M059J (cell line): ENCODE measurements at regions not wholly inside any gene's neighbourhood (a gene's known extent, or its start where the extent isn't known, plus 50 kb on each side); places are given as distances from the start of the nearest gene placed in this dataset.
"Not testable (repeated sequence)": the region's sequence is repeated elsewhere in the genome, so short reads cannot be mapped to it uniquely, and the experiment has no call there.

Experiments
- DNase-seq: peaks from one replicate; pipeline ENCODE4 v3.0.0-alpha.2; 2012; ENCODE audit warnings: low read depth

DNA sequence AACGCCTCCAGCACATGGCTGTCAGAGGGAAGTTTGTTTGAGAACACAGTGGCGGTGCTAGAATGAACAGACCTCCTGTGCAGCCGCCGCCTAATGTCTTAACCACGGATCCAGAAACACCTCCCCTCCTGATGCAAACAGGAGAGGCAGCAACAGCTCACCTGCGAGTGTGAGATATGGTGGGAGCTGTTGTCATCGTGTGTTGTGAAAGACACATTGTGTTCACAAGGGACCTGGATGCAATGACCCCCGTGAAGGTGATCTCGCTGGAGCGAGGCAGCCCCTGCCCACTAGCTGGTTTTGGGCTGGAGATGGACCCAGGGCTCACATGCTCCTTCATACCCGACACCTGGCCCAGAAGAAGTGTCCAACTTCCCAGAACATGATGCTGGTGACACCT is 315.3 kb upstream of the C1orf174 start:
- DNase-seq, result no peak

DNA sequence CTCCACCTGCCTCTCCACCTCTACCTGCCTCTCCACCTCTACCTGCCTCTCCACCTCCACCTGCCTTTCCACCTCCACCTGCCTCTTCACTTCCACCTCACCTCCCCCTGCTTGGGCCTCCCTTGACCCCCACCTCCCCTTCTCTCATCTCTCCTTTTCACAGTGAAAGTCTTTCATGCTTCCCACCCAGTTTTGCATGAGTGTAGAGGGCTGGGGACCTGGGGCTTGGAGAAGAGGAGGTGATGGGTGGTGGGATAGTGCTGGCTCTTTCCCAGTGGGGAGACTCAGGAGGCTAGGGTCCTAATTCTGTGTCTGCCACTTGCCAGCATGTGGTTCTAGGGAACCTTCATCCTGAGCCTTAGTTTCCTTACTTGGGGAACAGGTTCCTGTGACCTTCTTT is 316.2 kb upstream of the C1orf174 start:
- DNase-seq, result no peak

DNA sequence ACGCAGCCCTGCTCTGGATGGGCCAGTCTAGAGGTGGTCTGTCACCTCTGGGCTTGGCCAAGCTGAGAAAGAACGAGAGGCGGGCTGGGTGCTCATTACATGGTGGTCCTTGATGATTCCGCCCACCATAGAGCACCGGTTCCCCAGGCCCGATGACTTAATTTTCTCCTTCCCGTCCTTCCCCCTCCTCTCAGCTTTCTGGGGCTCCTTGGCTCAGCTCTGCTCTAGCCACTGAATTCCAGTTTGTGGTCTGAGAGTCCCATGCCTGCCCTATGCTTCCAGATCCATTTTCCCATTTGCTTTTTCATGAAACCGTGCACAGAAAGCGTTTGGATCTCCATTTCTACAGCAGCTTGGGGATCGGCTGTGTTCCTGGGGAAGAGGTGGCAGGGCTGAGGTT is 318.5 kb upstream of the C1orf174 start:
- no peak for DNase-seq

DNA sequence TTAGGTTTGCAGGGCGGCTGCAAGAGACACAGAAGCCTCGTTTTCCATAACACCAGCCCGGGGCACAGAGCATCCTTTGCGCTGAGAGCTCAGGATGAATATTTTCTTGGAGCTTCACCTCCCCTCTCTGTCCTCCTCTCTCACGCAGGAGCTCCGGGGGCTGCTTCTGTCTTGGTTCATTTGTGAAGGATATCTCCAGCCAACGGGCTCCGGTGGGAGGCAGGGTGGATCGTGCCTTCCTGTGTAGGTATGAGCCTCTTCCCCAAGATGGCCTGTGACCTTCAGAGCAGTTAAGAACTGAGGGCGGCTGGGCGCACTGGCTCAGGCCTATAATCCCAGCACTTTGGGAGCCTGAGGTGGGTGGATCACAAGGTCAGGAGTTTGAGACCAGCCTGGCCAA is 319.0 kb upstream of the C1orf174 start:
- DNase-seq, result no peak

DNA sequence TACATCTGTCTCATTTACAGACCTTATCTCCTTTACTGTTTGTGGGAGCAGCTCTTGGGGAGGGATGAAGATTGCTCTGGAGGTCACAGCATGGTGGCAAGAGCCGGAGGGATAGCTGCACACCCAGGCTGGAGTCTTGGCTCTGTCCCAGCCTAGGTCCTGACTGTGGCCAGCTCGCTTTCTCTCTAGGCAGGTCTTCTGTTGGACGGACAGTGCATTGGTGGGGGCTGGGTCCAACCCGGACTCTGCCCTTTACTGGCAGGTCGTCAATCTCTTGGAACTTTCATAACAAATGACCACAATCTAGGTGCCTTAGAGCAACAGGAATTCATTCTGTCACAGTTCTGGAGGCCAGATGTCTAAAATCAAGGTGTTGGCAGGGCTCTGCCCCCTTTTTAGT is 319.8 kb upstream of the C1orf174 start:
- DNase-seq, result no peak

DNA sequence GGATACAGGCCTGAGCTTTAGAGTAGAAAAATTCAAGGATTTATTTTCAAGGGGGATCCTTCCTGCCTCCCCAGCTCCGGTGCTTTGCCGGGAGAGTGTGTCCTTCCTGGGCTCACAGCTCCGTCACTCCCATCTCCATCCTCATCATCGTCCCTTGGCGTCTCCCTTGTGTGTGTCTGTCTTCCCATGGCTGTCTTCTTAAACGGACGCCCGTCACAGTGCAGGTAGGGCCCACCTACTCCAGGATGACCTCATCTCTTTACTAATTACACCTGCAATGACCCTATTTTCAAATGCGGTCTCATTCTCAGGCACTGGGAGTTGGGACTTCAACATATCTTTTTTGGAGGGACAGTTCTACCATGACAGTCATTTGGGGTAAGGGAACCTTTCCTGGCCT is 320.3 kb upstream of the C1orf174 start:
- no peak for DNase-seq

DNA sequence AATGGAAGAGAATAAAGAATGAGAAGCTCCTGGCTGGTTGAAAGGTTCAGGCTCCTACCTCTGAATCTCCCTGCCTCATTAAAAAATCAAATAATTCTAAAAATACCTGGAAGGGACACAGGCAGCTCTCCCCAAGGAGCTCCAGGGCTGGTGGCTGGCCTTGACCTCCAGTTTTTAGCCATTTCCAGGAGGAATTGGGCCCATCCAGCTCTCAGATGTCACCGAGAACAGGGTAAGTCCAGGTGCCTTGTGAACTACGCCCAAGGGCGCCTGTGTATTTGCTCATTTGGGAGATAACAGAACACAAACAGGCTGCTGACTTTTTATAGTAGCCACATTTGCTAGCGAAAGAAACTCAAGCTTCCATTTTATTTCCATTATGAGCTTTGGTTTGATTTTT is 321.0 kb upstream of the C1orf174 start:
- DNase-seq, result no peak

DNA sequence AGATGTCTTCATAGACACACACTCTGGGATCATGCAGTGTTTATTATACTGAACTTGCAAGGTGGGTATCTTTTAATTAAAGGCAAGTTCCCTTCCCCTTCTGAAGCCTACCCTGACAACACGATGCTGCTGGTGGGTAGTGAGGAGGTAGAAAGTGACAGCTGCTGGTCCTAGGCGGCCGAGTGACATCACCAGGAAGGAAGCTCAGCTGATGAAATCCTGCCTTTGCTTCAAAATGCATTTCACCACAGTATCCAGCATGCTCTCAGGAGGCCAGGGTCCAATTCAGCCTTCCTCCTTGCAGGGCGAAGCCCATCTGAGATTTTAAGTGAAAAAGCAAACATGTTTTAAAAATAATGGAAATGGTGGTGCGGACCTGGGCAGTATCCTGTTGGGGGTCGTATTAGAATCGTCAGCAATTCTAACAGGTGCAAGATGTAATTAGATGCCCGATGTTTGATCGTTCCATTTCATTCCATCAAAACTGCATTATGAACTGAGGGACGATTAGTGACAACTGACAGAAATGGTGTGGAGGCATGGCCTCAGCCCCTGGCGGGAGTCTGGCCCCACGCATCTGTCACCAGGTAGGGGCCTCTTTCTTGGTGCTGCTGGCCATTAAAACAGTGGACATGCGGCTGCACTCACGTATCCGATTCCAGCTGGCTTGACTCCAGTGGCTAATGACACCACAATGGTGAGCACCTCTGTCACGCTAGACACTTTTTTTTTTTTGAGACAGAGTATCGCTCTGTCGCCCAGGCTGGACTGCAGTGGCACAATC is 324.8 kb upstream of the C1orf174 start:
- DNase-seq, result no peak

DNA sequence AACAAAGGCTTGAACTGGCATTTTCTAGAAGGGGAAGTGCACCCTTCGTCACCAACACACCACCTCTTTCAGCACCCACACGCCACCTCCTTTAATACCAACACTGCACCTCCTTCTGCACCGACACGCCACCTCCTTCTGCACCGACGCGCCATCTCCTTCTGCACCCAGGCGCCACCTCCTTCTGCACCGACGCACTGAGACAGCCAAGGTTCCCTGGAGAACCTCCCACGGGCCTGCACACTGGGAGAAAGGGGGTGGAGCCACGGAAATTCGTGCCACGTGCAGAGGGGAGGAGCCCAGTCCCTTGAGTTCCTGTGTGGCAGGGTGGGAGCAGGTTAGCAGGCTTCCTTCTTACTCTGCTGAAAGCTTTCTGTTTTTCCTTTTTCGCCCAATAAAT is 327.9 kb upstream of the C1orf174 start:
- DNase-seq, result no peak

DNA sequence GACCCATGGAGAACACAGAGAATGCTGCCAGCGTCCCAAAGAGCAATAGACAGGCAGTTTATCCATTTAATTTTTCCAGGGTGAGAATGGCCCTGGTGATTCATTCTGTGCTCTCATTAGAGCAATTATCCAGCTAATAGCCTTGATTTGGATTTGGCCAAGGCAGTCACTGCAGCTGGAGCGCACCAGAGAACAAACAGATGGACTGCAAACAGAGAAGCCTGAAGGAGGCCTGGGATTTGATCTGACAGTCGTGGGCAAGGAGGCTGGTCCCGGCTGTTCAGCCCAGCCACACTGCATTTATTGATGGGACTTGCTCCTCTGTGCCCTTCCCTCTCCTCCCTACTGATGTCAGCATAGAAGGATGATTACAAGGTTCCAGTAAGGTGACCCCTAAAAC is 353.9 kb upstream of the C1orf174 start:
- DNase-seq, result no peak

DNA sequence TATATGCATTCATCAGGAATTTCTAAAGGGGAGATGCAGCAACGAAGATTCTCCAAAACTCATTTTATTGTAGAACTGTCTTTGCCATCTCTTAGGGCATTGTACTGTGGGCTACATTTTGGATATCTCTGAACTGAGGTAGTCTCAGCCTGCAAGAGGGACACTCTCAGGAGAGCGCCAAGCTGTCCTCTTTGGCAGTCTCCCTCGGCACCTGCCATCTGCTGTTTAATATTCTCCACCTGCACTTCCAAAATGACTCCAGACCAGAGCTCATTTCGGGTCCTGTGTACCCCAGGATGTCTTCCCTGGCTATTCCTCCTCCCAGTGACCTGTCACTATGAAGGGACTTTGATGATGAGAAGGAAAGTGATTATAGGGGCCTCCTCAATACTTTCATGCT is 356.3 kb upstream of the C1orf174 start:
- no peak for DNase-seq

DNA sequence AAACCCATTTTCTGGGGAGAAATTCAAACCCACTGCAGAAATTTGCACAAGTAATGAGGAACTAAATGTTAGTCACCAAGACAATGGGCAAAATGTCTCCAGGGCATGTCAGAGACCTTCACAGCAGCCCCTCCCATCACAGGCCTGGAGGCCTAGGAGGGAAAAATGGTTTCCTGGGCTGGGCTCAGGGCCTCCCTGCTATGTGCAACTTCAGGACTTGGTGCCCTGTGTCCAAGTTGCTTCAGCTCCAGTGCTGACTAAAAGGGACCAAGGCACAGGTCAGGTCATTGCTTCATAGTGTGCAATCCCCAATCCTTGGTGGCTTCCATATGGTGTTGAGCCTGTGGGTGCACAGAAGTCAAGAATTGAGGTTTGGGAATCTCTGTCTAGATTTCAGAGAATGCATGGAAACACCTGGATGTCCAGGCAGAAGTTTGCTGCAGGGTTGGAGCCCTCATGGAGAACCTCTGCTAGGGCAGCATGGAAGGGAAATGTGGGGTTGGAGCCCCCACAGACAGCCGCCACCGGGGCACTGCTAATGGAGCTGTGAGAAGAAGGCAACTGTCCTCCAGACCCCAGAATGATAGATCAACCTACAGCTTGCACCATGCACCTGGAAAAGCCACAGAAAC is 358.2 kb upstream of the C1orf174 start:
- DNase-seq, result not testable (repeated sequence)

DNA sequence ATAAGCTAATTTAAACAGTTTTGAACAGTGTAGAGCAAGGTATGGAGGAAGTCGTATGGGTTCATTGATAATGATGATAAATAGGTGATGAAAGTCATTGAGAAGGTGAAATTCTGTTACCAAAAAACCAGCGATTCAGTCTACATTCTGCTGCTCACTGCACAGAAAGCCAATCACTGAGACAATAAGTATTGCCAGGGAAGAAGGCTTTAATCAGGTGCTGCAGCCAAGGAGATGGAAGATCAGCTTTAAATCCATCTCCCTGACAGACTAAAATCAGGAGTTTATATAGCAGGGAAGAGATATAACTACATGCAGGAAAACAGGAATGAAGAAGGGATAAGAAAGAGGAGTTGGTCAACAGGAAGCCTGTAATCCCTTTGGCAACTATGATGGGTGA is 361.3 kb upstream of the C1orf174 start:
- no peak for DNase-seq

DNA sequence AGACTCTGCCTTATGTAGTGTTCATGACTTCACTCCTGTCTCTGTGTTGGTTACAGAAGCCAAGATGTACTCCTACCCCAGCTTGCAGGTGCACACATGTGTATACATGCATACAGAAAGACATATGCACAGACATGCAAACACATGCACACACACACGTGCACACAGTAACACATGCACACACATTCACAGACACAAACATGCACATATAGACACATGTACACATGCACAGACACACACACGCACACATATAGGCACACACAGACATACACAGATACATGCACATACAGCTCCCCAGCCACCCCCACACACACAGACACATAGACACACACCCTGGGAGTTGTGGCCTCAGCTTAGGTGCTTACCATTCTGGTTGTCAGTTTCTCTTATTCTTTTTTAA is 362.6 kb upstream of the C1orf174 start:
- DNase-seq, result no peak

DNA sequence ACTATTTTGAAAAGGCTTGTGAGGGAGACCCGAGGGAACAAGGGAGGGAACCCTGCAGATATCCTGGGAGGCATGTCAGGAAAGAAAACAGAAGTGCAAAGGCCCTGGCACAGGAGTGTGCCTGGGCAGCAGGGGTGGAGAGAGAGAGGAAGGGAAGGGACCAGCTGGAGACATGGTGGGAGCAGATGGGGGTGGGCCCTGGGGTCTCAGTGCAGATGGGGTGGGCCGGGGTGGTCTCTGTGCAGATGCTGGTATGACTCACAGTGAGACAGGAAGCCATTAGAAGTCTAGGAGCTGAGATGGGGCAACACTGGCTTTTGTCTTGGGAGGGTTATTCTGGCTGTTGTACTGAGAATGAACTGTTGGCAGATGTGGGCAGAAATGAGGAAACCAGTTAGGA is 363.6 kb upstream of the C1orf174 start:
- no peak for DNase-seq

DNA sequence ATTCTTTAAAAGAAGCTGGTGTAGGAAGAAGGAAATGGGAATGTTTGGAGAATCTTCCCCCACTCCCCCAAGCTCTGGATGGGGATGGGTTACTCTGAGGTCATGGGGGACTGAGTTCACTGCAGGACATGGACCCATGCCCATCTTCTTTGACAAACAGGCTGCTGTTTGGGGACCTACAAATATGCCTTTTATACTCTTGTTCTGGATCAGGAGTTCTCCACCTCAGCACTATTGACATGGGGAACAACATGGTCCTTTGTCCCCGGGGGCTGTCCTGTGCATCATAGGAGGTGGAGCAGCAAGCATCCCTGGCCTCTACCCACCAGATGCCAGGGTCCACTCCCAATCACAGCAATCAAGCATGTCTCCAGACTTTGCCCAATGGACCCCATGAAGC is 365.8 kb upstream of the C1orf174 start:
- no peak for DNase-seq

DNA sequence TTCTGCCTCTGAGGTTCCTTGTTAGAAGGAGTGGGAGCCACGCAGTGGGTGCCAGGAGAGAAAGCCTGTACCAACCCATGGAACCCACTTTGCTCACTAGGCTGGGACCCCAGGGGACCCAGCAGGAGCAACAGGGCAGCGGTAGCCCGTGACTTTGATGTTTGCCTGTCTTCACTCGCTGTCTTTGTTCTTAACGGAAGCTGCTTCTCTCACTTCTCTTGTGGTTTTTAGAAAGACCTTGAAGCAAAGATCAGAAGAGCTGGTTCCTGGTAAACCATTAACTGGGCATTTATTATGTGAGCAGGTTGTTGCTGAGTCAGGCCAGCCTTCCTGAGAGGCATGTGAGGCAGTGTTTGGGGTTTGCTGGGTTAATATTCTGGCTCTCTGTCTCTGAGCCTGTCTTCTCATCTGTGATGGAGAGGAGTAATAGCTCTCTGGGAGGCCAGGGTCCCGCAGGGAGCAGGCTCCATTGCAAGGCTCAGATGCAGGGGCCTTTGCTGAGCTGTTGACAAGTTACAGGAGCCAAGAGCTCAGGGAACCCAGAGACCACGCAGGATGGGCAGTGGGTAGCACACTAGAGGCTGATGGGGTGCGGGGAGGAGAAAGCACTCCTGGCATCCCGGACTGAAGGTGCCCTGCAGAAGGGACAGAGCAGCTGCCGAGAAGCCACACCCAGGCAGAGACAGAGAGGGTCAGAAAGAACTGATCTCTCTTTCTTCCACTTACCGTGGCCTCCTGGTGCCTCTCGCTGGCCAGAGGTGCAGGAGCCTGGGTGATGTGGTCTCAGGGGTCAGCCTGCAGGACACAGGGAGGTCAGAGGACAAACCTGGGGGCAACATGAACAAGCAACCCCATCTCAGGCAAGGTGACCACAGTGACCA is 367.5 kb upstream of the C1orf174 start:
- no peak for DNase-seq

DNA sequence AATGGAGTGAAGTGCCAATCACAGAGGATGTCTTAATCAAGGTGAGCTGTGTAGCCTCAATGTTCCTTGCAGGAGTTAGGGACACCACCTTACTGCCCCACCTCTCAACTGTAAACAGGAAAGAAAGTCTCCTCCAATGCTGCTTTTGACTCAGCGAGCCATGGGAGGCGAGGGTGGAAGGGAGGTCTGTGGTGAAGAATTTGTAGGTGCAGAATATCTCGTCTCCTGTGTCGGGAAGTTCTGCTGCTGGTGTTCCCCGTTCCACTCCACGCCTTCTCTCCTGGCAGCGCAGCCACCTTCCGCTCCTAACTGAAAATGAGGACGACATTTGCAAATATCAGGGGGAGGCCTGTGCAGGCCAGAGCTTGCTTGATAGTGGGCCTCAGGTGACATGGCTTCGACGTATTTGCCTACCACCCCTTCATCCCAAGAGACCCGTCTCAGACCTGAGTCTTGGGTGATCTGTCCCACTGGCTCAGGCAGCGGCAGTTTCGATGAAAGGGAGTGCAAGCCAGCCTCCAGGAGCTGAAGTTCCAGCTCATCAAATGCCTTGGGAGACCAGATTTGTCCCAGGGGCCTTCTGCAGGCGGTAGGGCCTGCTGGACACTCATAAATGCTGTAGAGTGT is 368.3 kb upstream of the C1orf174 start:
- DNase-seq, result no peak

DNA sequence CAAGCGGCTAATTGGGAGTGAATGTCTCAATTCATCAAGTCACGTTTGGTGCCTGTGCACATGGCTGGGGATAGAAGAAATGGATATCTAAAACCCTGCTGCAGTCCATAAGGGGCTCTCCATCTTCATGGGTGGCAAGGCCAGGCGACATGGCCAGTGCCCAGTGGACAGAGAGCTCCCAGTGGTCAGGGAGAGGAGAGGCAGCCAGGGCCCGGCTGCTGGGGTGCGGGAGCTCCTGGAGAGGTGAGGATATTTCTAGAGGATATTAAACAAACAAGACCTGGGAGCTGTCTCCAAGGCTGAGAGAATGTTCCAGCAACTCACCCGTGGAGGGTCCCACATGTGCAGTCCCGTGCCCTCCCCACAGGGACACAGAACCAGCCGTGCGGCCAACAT is 368.8 kb upstream of the C1orf174 start:
- no peak for DNase-seq

DNA sequence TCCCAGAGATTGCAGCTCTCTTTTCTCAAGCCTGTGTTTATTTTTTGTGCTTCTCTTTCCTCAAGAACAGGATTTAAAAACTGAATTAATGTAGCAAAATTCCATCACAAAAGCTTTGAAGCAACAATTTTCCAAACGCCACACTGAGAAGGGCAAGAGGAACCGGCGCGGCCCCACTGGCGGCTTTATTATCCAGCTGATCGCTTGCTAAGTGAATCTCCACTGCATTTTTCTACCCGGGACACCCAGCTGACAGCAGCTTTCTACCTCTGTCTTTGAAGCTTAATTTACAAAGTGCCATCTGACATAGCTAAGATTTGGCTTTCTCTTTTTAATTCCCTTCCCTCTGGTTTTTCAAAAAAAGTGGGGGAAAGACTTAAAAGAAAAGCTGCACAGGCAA is 369.3 kb upstream of the C1orf174 start:
- no peak for DNase-seq

DNA sequence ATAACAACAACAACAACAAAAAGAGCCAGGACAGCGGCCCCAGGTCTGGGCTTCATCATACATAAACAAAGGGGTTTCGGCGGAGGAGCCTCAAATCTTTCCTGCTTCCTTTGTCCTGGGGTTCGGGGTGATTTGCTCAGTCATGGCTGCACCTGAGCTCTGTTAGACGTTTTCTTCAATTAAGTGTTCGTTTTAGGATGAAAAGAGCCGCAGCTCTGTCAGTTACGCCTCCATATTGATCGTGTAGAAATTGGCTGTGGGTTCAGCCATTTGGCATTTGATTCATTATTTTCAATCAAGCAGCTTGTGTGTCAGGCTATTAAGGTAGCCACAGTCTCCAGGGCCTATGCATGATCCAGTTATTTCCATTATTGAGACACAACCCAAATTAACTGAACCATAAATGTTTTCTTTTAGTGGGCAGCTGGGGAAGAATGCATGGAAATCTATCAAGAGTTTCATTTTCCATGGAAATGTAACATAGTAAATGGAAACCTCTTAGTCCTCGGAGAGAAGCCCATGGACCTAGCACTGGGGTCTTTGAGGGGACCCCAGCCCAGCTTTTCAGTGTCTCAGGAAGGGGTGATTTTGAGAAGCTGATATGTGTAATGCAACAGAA is 370.0 kb upstream of the C1orf174 start:
- DNase-seq, result no peak
